Large intestine (tissue), 3 donors: ENCODE measurements at regions not wholly inside any gene's neighbourhood (a gene's known extent, or its start where the extent isn't known, plus 50 kb on each side); places are given as distances from the start of the nearest gene placed in this dataset.
"Not testable (repeated sequence)": the region's sequence is repeated elsewhere in the genome, so short reads cannot be mapped to it uniquely, and the experiment has no call there.

Experiments
- DNase-seq, 2 donors: peaks; one replicate each; pipeline versions ENCODE4 v3.0.0 to v3.0.0-alpha.2; 2013
- H3K27ac ChIP-seq: one replicate; pipeline ENCODE4 v1.5.1; 2013; ENCODE audit warnings: low read length
- H3K27me3 ChIP-seq: 2 replicates; pipeline ENCODE4 v1.6.1; 2013; ENCODE audit warnings: low read length; ENCODE audit not compliant: control insufficient read depth, insufficient read depth
- H3K36me3 ChIP-seq: 2 replicates; pipeline ENCODE4 v1.6.1; 2013; ENCODE audit warnings: low read length; ENCODE audit not compliant: control insufficient read depth, insufficient read depth
- H3K4me1 ChIP-seq: one replicate; pipeline ENCODE4 v1.6.1; 2013; ENCODE audit warnings: low read length; ENCODE audit not compliant: control insufficient read depth, insufficient read depth
- H3K4me3 ChIP-seq: one replicate; pipeline ENCODE4 v1.5.1; 2013; ENCODE audit warnings: low read length
- H3K9me3 ChIP-seq: one replicate; pipeline ENCODE4 v1.6.1; 2013; ENCODE audit warnings: mild to moderate bottlenecking, low read depth, low read length, moderate library complexity; ENCODE audit not compliant: control insufficient read depth
- WGBS: methylation state at CpG from one replicate; pipeline ENCODE4 v1.1.5; 2013; ENCODE audit warnings: low lambda C conversion rate; ENCODE audit not compliant: insufficient coverage; 5-methylcytosine and 5-hydroxymethylcytosine counted together

- not testable (repeated sequence) for H3K36me3 ChIP-seq, H3K27me3 ChIP-seq, H3K4me3 ChIP-seq, H3K27ac ChIP-seq, DNase-seq, H3K9me3 ChIP-seq, H3K4me1 ChIP-seq
- no CpG with 5 or more reads among the region's 12 CpGs for WGBS
These were observed 131.4 kb downstream of the LAT start for GRCh38 chr16:29116207-29116606.

- WGBS: no CpG with 5 or more reads among the region's 3 CpGs
- H3K27ac ChIP-seq: not testable (repeated sequence)
These were observed 130.9 kb downstream of the LAT start for GRCh38 chr16:29115802-29116141.

GRCh38 chr16:29114989-29115801 lies 130.3 kb downstream of the LAT start:
- peak overlapping the region; percentile 58 for H3K27ac ChIP-seq
- H3K4me3 ChIP-seq: peak overlapping the region; percentile 25
- H3K36me3 ChIP-seq, H3K27me3 ChIP-seq, H3K4me1 ChIP-seq, H3K9me3 ChIP-seq: not testable (repeated sequence)
- 0% methylated on average over 2 of the region's 26 CpGs for WGBS
- peak; percentile 50 to 77 for DNase-seq

More at GRCh38 chr16:29115802-29116141, 130.9 kb downstream of the LAT start:
- H3K4me3 ChIP-seq, H3K36me3 ChIP-seq, H3K27me3 ChIP-seq, DNase-seq, H3K4me1 ChIP-seq, H3K9me3 ChIP-seq: not testable (repeated sequence)

GRCh38 chr16:29114574-29114973 lies 129.7 kb downstream of the LAT start:
- WGBS: no CpG with 5 or more reads among the region's 6 CpGs
- Histone ChIP-seq H3K27me3 (no peaks in the 10 kb centered on the region), H3K4me1 (peaks cover 7% of the 10 kb centered on the region), H3K4me3 (peak overlapping the region; percentile 25), H3K36me3 (no peaks in the 10 kb centered on the region), H3K9me3 (no peaks in the 10 kb centered on the region), H3K27ac (peak overlapping the region; percentile 58)
- peak; percentile 45 to 66 for DNase-seq

GRCh38 chr16:29113446-29113845 lies 128.6 kb downstream of the LAT start:
- not testable (repeated sequence) for H3K27ac ChIP-seq, H3K4me1 ChIP-seq, DNase-seq, H3K27me3 ChIP-seq, H3K9me3 ChIP-seq, H3K36me3 ChIP-seq, H3K4me3 ChIP-seq
- no CpG with 5 or more reads among the region's 1 CpG for WGBS

GRCh38 chr16:29112755-29113347 lies 128.0 kb downstream of the LAT start:
- H3K36me3 ChIP-seq: no peaks in the 10 kb centered on the region
- H3K4me3 ChIP-seq: no peak overlapping the region
- H3K27me3 ChIP-seq: no peaks in the 10 kb centered on the region
- no peak for DNase-seq
- H3K4me1 ChIP-seq: peaks cover 7% of the 10 kb centered on the region
- H3K27ac ChIP-seq: no peak overlapping the region
- H3K9me3 ChIP-seq: no peaks in the 10 kb centered on the region
- WGBS: no CpG with 5 or more reads among the region's 4 CpGs

GRCh38 chr16:29111901-29112680 lies 127.2 kb downstream of the LAT start:
- DNase-seq, H3K27me3 ChIP-seq, H3K4me1 ChIP-seq, H3K9me3 ChIP-seq, H3K36me3 ChIP-seq, H3K27ac ChIP-seq, H3K4me3 ChIP-seq: not testable (repeated sequence)
- WGBS: no CpG with 5 or more reads among the region's 8 CpGs

- H3K27me3 ChIP-seq: no peaks in the 10 kb centered on the region
- H3K9me3 ChIP-seq: no peaks in the 10 kb centered on the region
- WGBS: no CpG with 5 or more reads among the region's 5 CpGs
- peaks cover 14% of the 10 kb centered on the region for H3K4me1 ChIP-seq
- DNase-seq: no peak
- H3K36me3 ChIP-seq: no peaks in the 10 kb centered on the region
- no peak overlapping the region for H3K4me3 ChIP-seq
- H3K27ac ChIP-seq: no peak overlapping the region
These were observed 126.6 kb downstream of the LAT start for GRCh38 chr16:29111421-29111820.

- H3K27me3 ChIP-seq: not testable (repeated sequence)
These were observed 123.8 kb downstream of the LAT start for GRCh38 chr16:29108625-29109169.

GRCh38 chr16:29107299-29107698 lies 122.4 kb downstream of the LAT start:
- Histone ChIP-seq H3K27me3 (no peaks in the 10 kb centered on the region), H3K27ac (no peak overlapping the region), H3K36me3 (no peaks in the 10 kb centered on the region), H3K4me3 (peak overlapping the region; percentile 26), H3K9me3 (no peaks in the 10 kb centered on the region), H3K4me1 (peaks cover 7% of the 10 kb centered on the region)
- DNase-seq: peak in 1 of 2 donors; percentile 56
- no CpG with 5 or more reads among the region's 21 CpGs for WGBS

More at GRCh38 chr16:29108625-29109169, 123.8 kb downstream of the LAT start:
- not testable (repeated sequence) for H3K9me3 ChIP-seq, H3K4me3 ChIP-seq, DNase-seq, H3K27ac ChIP-seq, H3K36me3 ChIP-seq, H3K4me1 ChIP-seq
- no CpG with 5 or more reads among the region's 6 CpGs for WGBS
